Keratinocyte (primary cell): ENCODE measurements at regions not wholly inside any gene's neighbourhood (a gene's known extent, or its start where the extent isn't known, plus 50 kb on each side); places are given as distances from the start of the nearest gene placed in this dataset.

ENCODE experiments used
- EZH2 ChIP-seq: IDR thresholded peaks from one replicate; pipeline ENCODE4 v1.6.1; 2012; ENCODE audit warnings: inconsistent platforms, mild to moderate bottlenecking, low read length, moderate library complexity
- TF ChIP-seq, protein P1 (sequence below), 3 experiments: IDR thresholded peaks in 1 of 3; conservative IDR thresholded peaks in 1 of 3; optimal IDR thresholded peaks in 1 of 3; 2 replicates in 2 of 3; 3 replicates in 1 of 3; pipeline versions ENCODE3 to v1.5.1; 2011; ENCODE audit warnings: low read length in 3 of 3, mild to moderate bottlenecking in 3 of 3, moderate library complexity in 2 of 3, control low read depth in 1 of 3, inconsistent platforms in 1 of 3; ENCODE audit not compliant: insufficient read depth in 2 of 3; ENCODE audit errors: extremely low read depth in 1 of 3

DNA sequence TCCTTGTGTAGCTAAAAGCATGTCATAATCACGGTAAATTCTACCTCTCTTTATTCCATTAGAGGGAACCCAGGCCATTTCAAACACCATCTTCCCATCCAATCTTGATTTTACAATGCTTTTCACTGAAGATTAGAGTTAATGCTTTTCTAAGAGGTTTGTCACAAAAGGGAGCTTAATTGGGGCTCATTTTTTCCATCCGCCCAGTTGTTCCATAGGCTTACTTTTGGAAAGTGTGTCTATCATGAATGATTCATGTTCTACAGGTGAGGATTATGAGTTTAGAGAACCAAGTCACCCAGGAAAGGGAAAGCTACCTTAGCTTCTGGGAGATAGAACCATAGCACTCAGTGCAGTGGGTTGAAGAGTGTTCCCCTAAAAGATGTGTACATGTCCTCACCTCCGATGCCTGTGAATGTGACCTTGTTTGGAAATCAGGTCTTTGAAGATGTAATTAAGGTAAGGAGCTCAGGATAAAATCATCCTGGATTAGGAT, 286.9 kb upstream of the RUNX1 start:
- TF ChIP-seq, protein P1, sequence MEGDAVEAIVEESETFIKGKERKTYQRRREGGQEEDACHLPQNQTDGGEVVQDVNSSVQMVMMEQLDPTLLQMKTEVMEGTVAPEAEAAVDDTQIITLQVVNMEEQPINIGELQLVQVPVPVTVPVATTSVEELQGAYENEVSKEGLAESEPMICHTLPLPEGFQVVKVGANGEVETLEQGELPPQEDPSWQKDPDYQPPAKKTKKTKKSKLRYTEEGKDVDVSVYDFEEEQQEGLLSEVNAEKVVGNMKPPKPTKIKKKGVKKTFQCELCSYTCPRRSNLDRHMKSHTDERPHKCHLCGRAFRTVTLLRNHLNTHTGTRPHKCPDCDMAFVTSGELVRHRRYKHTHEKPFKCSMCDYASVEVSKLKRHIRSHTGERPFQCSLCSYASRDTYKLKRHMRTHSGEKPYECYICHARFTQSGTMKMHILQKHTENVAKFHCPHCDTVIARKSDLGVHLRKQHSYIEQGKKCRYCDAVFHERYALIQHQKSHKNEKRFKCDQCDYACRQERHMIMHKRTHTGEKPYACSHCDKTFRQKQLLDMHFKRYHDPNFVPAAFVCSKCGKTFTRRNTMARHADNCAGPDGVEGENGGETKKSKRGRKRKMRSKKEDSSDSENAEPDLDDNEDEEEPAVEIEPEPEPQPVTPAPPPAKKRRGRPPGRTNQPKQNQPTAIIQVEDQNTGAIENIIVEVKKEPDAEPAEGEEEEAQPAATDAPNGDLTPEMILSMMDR (optimal IDR thresholded peaks at IDR 0.05 in 1 of 3, IDR thresholded peaks at IDR 0.05 in 1 of 3, conservative IDR thresholded peaks at IDR 0.05 in 1 of 3; ENCODE audit: extremely low read depth in 1 of 3, insufficient read depth in 2 of 3, low read length in 3 of 3): no peak
- TF ChIP-seq EZH2: no peak
